T-helper 17 cell (primary cell): ENCODE measurements at regions not wholly inside any gene's neighbourhood (a gene's known extent, or its start where the extent isn't known, plus 50 kb on each side); places are given as distances from the start of the nearest gene placed in this dataset.
A peak's percentile ranks its signal among the peaks of the same experiment; 100 is the strongest.

Source experiments
- ATAC-seq: fragments of 150-1000 bp; cut with Tn5 transposase; 2 replicates; pipeline ENCODE4 v1.10.0; 2021; ENCODE audit warnings: mild to moderate bottlenecking, moderate library complexity
- DNase-seq, 3 donors: peaks; one replicate each; pipeline versions ENCODE4 v3.0.0 to v3.0.0-alpha.2; 2020 to 2021
- H3K9me3 ChIP-seq: one replicate; pipeline ENCODE4 v1.7.0; 2013; ENCODE audit warnings: low read length, mild to moderate bottlenecking; ENCODE audit not compliant: control insufficient read depth, poor library complexity, severe bottlenecking
- H3K27ac Mint-ChIP-seq: one replicate; pipeline ENCODE4 v1.8.0; 2022; ENCODE audit warnings: mild to moderate bottlenecking, moderate library complexity, mixed read lengths
- H3K27me3 Mint-ChIP-seq: one replicate; pipeline ENCODE4 v1.8.0; 2022; ENCODE audit warnings: mixed read lengths
- H3K36me3 Mint-ChIP-seq: one replicate; pipeline ENCODE4 v1.8.0; 2022; ENCODE audit warnings: low read depth, mixed read lengths
- H3K4me1 Mint-ChIP-seq: one replicate; pipeline ENCODE4 v1.8.0; 2022; ENCODE audit warnings: mild to moderate bottlenecking, mixed read lengths
- H3K4me3 Mint-ChIP-seq: one replicate; pipeline ENCODE4 v1.8.0; 2022; ENCODE audit warnings: mild to moderate bottlenecking, moderate library complexity, mixed read lengths

DNA sequence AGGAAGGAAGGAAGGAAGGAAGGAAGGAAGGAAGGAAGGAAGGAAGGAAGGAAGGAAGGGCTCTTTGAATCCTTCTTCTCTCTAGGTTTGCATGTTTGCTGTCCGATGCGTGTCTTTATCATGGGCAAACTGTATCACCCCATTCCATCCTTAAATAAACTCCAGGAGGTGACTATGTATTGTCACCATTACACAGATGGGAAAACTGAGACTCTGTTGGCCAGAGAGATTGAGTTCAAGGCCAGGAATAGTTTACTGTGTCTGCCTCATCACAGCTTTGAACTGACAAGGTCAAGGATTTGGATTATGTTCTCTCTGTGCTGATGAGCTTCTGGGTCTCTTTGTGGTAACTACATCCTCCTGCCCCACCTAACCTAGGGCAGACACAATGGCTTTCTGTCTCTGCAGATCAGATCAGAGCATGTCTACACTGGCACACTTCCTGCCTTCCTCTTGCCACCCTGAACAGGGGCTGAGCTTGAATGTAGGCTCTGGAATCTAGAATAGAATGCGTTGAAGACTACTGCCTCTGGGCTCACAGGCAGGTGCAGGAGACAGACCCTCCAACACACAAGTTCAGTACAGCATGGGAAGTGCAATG is 78.9 kb upstream of the MAP1LC3B2 start:
- H3K9me3 ChIP-seq, result no peaks in the 10 kb centered on the region
- ATAC-seq, result no peak
- peak overlapping the region; percentile 25 for H3K4me3 Mint-ChIP-seq

DNA sequence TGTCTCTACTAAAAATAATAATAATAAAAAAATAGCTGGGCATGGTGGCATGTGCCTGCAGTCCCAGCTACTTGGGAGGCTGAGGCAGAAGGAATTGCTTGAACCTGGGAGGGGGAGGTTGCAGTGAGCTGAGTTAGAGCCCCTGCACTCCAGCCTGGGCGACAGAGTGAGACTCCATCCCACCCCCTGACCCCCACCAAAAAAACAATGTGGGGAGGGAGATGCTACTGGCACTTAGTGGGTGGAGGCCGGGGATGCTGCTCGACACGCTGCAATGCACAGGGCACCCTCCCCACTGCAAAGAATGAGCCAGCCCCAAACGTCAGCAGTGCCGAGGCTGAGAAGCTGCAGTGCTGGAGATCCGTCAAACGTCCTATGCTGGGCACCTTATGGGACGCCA is 77.5 kb upstream of the MAP1LC3B2 start:
- ATAC-seq (no peak), DNase-seq (no peak)
- H3K27me3 Mint-ChIP-seq, result peaks cover 6% of the 10 kb centered on the region
- H3K36me3 Mint-ChIP-seq, result no peaks in the 10 kb centered on the region
- no peak overlapping the region for H3K27ac Mint-ChIP-seq
- H3K9me3 ChIP-seq, result no peaks in the 10 kb centered on the region
- H3K4me1 Mint-ChIP-seq, result peaks cover 9% of the 10 kb centered on the region
- H3K4me3 Mint-ChIP-seq, result no peak overlapping the region

More for the DNA sequence above, 78.9 kb upstream of the MAP1LC3B2 start:
- peaks cover 9% of the 10 kb centered on the region for H3K4me1 Mint-ChIP-seq
- peaks cover 6% of the 10 kb centered on the region for H3K27me3 Mint-ChIP-seq
- peak overlapping the region; percentile 86 for H3K27ac Mint-ChIP-seq
- no peaks in the 10 kb centered on the region for H3K36me3 Mint-ChIP-seq
- no peak for DNase-seq

- H3K4me3 Mint-ChIP-seq, result no peak overlapping the region
- peaks cover 6% of the 10 kb centered on the region for H3K27me3 Mint-ChIP-seq
- no peaks in the 10 kb centered on the region for H3K9me3 ChIP-seq
- no peak overlapping the region for H3K27ac Mint-ChIP-seq
- no peak for ATAC-seq
- peaks cover 9% of the 10 kb centered on the region for H3K4me1 Mint-ChIP-seq
- no peaks in the 10 kb centered on the region for H3K36me3 Mint-ChIP-seq
- DNase-seq, result no peak
Measured at GRCh38 chr12:116482179-116482578, 77.0 kb upstream of the MAP1LC3B2 start.

- no peak overlapping the region for H3K27ac Mint-ChIP-seq
Measured at GRCh38 chr12:116482859-116483258, 76.3 kb upstream of the MAP1LC3B2 start.

GRCh38 chr12:116483959-116484750 is 75.0 kb upstream of the MAP1LC3B2 start:
- H3K27ac Mint-ChIP-seq, result no peak overlapping the region
- H3K27me3 Mint-ChIP-seq, result peaks cover 6% of the 10 kb centered on the region
- peaks cover 9% of the 10 kb centered on the region for H3K4me1 Mint-ChIP-seq
- H3K4me3 Mint-ChIP-seq, result no peak overlapping the region
- no peak for ATAC-seq
- no peak for DNase-seq
- no peaks in the 10 kb centered on the region for H3K9me3 ChIP-seq
- no peaks in the 10 kb centered on the region for H3K36me3 Mint-ChIP-seq

More at GRCh38 chr12:116482859-116483258, 76.3 kb upstream of the MAP1LC3B2 start:
- ATAC-seq (no peak), DNase-seq (no peak)
- Mint-ChIP-seq H3K27me3 (peaks cover 6% of the 10 kb centered on the region), H3K4me1 (peaks cover 9% of the 10 kb centered on the region), H3K36me3 (no peaks in the 10 kb centered on the region), H3K4me3 (no peak overlapping the region)
- H3K9me3 ChIP-seq, result no peaks in the 10 kb centered on the region

DNA sequence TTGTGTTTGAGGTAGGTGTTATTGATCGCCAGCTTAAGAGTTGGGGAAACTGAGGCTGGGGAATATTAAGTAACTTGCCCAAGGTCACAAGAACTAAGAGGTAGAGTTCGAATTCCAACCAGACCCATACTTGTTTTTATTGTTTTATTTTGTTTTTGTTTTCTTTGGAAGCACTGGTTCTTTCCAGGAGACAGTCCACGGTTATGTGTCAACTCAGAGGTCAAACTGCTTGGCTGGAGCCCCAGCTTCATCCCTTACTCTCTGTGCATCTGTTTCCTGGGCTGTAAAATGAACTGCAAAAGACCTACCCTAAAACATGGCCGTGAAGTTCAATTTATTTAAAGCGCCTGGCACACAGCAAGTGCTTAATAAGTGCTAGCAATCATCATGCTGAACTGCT is 74.4 kb upstream of the MAP1LC3B2 start:
- Mint-ChIP-seq H3K27ac (no peak overlapping the region), H3K27me3 (peaks cover 6% of the 10 kb centered on the region), H3K4me3 (no peak overlapping the region), H3K36me3 (no peaks in the 10 kb centered on the region), H3K4me1 (peaks cover 8% of the 10 kb centered on the region)
- no peaks in the 10 kb centered on the region for H3K9me3 ChIP-seq
- ATAC-seq (no peak), DNase-seq (no peak)

- Mint-ChIP-seq H3K4me3 (no peak overlapping the region), H3K4me1 (no peaks in the 10 kb centered on the region), H3K36me3 (no peaks in the 10 kb centered on the region), H3K27me3 (peaks cover under 1% of the 10 kb centered on the region), H3K27ac (no peak overlapping the region)
- DNase-seq (no peak), ATAC-seq (no peak)
- H3K9me3 ChIP-seq, result no peaks in the 10 kb centered on the region
Measured at GRCh38 chr12:116489116-116489515, 70.1 kb upstream of the MAP1LC3B2 start.

GRCh38 chr12:116490471-116490870 is 68.7 kb upstream of the MAP1LC3B2 start:
- Mint-ChIP-seq H3K27ac (no peak overlapping the region), H3K4me3 (no peak overlapping the region), H3K27me3 (no peaks in the 10 kb centered on the region), H3K4me1 (no peaks in the 10 kb centered on the region), H3K36me3 (no peaks in the 10 kb centered on the region)
- no peak for ATAC-seq
- no peak for DNase-seq
- no peaks in the 10 kb centered on the region for H3K9me3 ChIP-seq

DNA sequence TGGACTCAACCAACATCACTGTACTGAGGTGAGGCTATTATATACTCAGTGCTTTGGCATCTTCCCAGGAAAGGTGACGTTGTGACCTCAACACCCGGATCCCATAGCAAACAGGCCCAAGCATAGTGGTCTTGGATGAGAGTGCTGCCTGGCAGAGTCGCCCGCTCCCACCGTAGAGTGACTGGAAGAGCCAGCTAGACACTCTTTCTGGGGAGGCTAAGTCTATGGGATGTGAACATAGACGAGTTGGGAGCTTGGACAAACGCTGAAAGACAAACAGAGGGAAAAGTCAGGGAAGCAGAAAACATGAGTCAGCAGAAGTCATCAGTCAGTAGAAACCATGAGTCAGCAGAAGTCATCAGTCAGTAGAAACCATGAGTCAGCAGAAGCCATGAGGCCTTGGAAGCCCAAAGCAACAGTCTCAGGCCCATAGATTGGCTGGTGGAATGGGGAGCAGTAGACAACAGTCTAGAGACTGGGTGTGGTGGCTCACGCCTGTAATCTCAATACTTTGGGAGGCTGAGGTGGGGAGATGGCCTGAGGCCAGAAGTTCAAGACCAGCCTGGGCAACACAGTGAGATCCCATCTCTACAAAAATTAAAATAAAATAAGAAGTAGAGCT is 66.4 kb upstream of the MAP1LC3B2 start:
- no peaks in the 10 kb centered on the region for H3K36me3 Mint-ChIP-seq
- H3K27me3 Mint-ChIP-seq, result no peaks in the 10 kb centered on the region
- no peak for DNase-seq
- no peak for ATAC-seq
- H3K4me3 Mint-ChIP-seq, result no peak overlapping the region
- no peaks in the 10 kb centered on the region for H3K4me1 Mint-ChIP-seq
- H3K9me3 ChIP-seq, result no peaks in the 10 kb centered on the region
- no peak overlapping the region for H3K27ac Mint-ChIP-seq

- H3K27ac Mint-ChIP-seq, result no peak overlapping the region
- ATAC-seq, result no peak
- H3K36me3 Mint-ChIP-seq, result no peaks in the 10 kb centered on the region
Measured at GRCh38 chr12:116495260-116495659, 63.9 kb upstream of the MAP1LC3B2 start.

GRCh38 chr12:116497051-116497591 is 62.1 kb upstream of the MAP1LC3B2 start:
- DNase-seq (no peak), ATAC-seq (no peak)
- H3K27ac Mint-ChIP-seq, result no peak overlapping the region
- no peaks in the 10 kb centered on the region for H3K27me3 Mint-ChIP-seq
- no peaks in the 10 kb centered on the region for H3K36me3 Mint-ChIP-seq
- H3K4me1 Mint-ChIP-seq, result no peaks in the 10 kb centered on the region
- no peak overlapping the region for H3K4me3 Mint-ChIP-seq
- H3K9me3 ChIP-seq, result no peaks in the 10 kb centered on the region

More at GRCh38 chr12:116495260-116495659, 63.9 kb upstream of the MAP1LC3B2 start:
- DNase-seq, result no peak
- no peaks in the 10 kb centered on the region for H3K9me3 ChIP-seq
- Mint-ChIP-seq H3K27me3 (no peaks in the 10 kb centered on the region), H3K4me1 (no peaks in the 10 kb centered on the region), H3K4me3 (no peak overlapping the region)

- Mint-ChIP-seq H3K27ac (no peak overlapping the region), H3K4me3 (no peak overlapping the region), H3K36me3 (no peaks in the 10 kb centered on the region), H3K4me1 (peaks cover 2% of the 10 kb centered on the region), H3K27me3 (no peaks in the 10 kb centered on the region)
- no peak for ATAC-seq
- H3K9me3 ChIP-seq, result no peaks in the 10 kb centered on the region
- DNase-seq, result no peak
Measured at GRCh38 chr12:116498471-116498870, 60.7 kb upstream of the MAP1LC3B2 start.

DNA sequence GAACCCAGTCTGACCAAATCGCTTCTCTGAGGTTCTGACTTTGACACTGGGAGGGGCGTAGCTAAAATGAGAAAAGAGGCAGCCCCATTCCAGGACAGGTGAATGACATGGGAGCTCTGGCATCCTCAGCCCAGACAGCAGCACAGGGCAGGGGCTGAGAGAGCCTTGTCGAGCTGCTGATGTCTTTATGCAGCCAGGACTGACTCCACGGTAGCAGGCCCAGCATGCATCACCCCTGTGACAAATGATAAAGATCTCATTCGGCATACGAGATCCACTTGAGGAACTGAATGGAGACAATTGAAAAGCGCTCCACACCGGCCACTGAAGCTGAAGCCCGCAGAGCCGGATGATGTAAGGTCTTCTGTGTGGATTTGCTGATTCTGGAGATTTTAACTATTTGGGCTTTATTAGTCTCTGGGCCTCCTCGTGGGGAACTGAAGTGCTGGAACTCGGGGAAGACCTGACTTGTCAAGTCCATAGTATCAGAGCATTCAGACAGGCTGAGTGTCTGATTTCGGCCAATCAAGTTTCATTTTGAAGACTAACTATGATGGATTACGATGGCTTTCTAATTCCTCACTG is 56.9 kb upstream of the MAP1LC3B2 start:
- DNase-seq, result no peak
- no peaks in the 10 kb centered on the region for H3K9me3 ChIP-seq
- Mint-ChIP-seq H3K36me3 (no peaks in the 10 kb centered on the region), H3K4me3 (no peak overlapping the region), H3K4me1 (peaks cover 4% of the 10 kb centered on the region), H3K27ac (no peak overlapping the region), H3K27me3 (peaks cover 6% of the 10 kb centered on the region)
- ATAC-seq, result no peak
